DND-41 (cell line): ENCODE measurements at regions not wholly inside any gene's neighbourhood (a gene's known extent, or its start where the extent isn't known, plus 50 kb on each side); places are given as distances from the start of the nearest gene placed in this dataset.

Source experiments
- CTCF ChIP-seq: IDR thresholded peaks from 2 replicates; pipeline ENCODE4 v1.5.1; 2012; ENCODE audit warnings: borderline replicate concordance, low read length, moderate library complexity, mild to moderate bottlenecking; ENCODE audit not compliant: poor library complexity, severe bottlenecking; ENCODE audit errors: extremely low read depth
- EZH2 ChIP-seq: IDR thresholded peaks from 3 replicates; pipeline ENCODE4 v1.6.1; 2012; ENCODE audit warnings: borderline replicate concordance, low read depth, mild to moderate bottlenecking, moderate library complexity, low read length, inconsistent platforms; ENCODE audit not compliant: severe bottlenecking

- TF ChIP-seq CTCF (no peak), EZH2 (no peak)
Measured at GRCh38 chr6:141218583-141218982, 914.1 kb upstream of the GJE1 start.
